Smooth muscle cell (in vitro differentiated cells): ENCODE measurements at regions not wholly inside any gene's neighbourhood (a gene's known extent, or its start where the extent isn't known, plus 50 kb on each side); places are given as distances from the start of the nearest gene placed in this dataset.
A peak's percentile ranks its signal among the peaks of the same experiment; 100 is the strongest.

Source experiments
- DNase-seq: peaks from one replicate; lab custom pipeline; 2025; ENCODE audit not compliant: unreplicated experiment; lab: John Stamatoyannopoulos, UW
- H2AFZ ChIP-seq: fragments of 200-600 bp; sonication (generic); 2 replicates; pipeline ENCODE4 v1.6.0; 2016; ENCODE audit warnings: antibody characterized with exemption, low read depth, mild to moderate bottlenecking
- H3F3A ChIP-seq: fragments of 200-600 bp; sonication (generic); 2 replicates; pipeline ENCODE4 v1.6.0; 2017; ENCODE audit warnings: antibody characterized with exemption, low read depth
- H3K27ac ChIP-seq: fragments of 200-600 bp; sonication (generic); 2 replicates; pipeline ENCODE4 v1.5.1; 2016; ENCODE audit warnings: low read depth, mild to moderate bottlenecking
- H3K27me3 ChIP-seq: fragments of 200-600 bp; sonication (generic); 2 replicates; pipeline ENCODE4 v1.6.1; 2016; ENCODE audit warnings: low read depth, mild to moderate bottlenecking
- H3K36me3 ChIP-seq: fragments of 200-600 bp; sonication (generic); 2 replicates; pipeline ENCODE4 v1.5.1; 2016; ENCODE audit warnings: low read depth
- H3K4me1 ChIP-seq: fragments of 200-600 bp; sonication (generic); 2 replicates; pipeline ENCODE4 v1.5.1; 2016; ENCODE audit warnings: low read depth
- H3K4me2 ChIP-seq: fragments of 200-600 bp; sonication (generic); 2 replicates; pipeline ENCODE4 v1.6.0; 2016; ENCODE audit warnings: mild to moderate bottlenecking
- H3K4me3 ChIP-seq: fragments of 200-600 bp; sonication (generic); 2 replicates; pipeline ENCODE4 v1.5.1; 2016; ENCODE audit warnings: mild to moderate bottlenecking
- H3K79me2 ChIP-seq: fragments of 200-600 bp; sonication (generic); 2 replicates; pipeline ENCODE4 v1.6.0; 2016; ENCODE audit warnings: low read depth, mild to moderate bottlenecking
- H3K9ac ChIP-seq: fragments of 200-600 bp; sonication (generic); 2 replicates; pipeline ENCODE4 v1.6.0; 2016; ENCODE audit warnings: low read depth
- H3K9me3 ChIP-seq: fragments of 200-600 bp; sonication (generic); replicated peaks from 2 replicates; pipeline ENCODE4 v1.5.1; 2016; ENCODE audit warnings: low read depth
- H4K20me1 ChIP-seq: fragments of 200-600 bp; sonication (generic); 2 replicates; pipeline ENCODE4 v1.6.0; 2016; ENCODE audit warnings: low read depth
- CTCF ChIP-seq: fragments of 200-600 bp; sonication (generic); IDR thresholded peaks from 2 replicates; pipeline ENCODE4 v1.5.1; 2017; ENCODE audit warnings: borderline replicate concordance, mild to moderate bottlenecking, antibody characterized with exemption; ENCODE audit not compliant: insufficient read depth, poor library complexity, severe bottlenecking
- WGBS: methylation state at CpG from one replicate; pipeline ENCODE4 v1.1.7; 2016; ENCODE audit warnings: low lambda C conversion rate; 5-methylcytosine and 5-hydroxymethylcytosine counted together

DNA sequence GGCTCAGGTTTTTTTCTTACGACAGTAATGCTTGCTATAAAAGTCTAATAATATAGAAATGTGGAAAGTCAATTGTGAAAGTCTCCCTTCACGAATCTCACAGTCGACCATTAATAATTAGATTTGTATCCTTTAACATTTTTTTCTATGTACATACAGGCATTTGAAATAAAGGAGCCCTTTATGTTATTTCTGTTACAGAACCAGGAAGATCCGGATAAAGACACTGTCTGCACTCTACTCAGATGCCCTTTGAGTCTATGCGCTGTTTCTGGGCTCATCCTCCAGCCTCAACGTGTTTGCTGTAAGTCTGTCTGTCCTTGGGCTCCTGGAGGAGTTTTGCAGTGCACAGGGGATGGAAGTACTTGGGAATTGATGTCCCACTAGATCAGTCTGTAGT, 212.2 kb upstream of the ATP2B1 start:
- no peaks in the 10 kb centered on the region for H3K27me3 ChIP-seq
- no peak overlapping the region for H3K27ac ChIP-seq
- no peak overlapping the region for H2AFZ ChIP-seq
- H3K36me3 ChIP-seq = no peaks in the 10 kb centered on the region
- H4K20me1 ChIP-seq = no peaks in the 10 kb centered on the region
- no peaks in the 10 kb centered on the region for H3F3A ChIP-seq
- no peak overlapping the region for H3K9ac ChIP-seq
- DNase-seq = no peak
- WGBS = 88% methylated on average over 6 of the region's 6 CpGs
- H3K9me3 ChIP-seq = no peaks in the 10 kb centered on the region
- H3K4me3 ChIP-seq = no peak overlapping the region
- no peaks in the 10 kb centered on the region for H3K79me2 ChIP-seq
- TF ChIP-seq CTCF = no peak
- H3K4me1 ChIP-seq = no peaks in the 10 kb centered on the region
- H3K4me2 ChIP-seq = no peak overlapping the region

DNA sequence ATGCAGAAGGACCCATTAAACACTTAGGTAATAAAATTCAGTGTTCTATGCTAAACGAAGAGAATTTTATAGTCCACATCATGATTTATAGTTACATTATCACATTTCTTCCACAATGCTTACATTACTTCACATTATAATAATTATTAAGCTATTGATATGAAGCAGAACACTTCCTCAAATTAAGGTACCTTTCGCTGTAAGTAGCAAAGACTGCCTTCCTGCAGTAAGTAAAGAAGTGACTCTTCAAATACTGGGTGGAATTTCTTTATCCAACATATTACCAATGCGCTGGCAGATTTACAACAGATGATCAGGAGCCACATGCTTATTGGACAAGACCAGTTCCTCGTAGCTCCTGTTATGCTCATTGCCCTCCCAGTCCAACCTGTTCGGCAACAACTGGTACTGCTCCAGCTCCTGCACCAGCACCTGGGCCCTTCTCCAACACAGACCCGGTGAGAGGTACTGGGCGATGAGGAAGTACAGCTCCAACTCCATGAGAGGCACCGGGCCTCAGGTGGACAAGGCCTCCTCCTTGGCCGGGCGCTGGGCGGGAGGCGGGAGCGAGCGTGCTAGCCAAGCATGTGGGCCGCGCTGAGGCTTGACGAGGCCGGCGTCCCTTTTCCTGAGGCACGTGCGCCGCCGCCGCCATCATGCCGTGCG, 210.7 kb upstream of the ATP2B1 start:
- no peak for DNase-seq
- no peaks in the 10 kb centered on the region for H4K20me1 ChIP-seq

DNA sequence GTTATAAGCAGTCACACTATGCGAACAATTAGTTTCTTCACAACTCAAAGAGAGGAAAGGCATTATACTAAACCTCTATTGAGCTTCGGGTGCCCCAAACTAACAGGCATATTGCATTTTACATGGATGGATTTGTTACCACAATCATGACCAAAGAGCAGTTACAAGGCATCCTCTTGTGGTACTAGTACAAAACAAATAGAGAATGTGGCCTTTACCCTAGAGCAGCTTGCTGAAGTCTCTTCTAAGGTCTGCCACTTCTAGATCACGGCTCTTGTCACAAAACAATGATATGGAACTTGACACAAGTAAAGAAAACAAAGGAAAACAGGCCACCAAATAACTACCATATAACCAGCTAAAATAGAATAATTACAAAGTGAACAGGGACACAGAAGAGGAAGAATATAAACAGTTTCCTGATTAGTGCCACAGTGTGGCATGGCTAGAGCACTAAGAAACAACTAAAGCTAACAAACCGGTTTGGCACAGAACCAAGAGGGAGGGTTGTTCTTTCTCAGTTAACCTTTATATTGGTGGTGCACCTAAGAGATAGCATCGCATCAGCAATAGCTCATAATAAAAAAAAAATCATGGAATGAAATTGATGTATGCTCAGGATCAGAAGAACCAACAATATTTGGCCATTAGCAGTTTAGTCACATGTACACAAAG, 209.7 kb upstream of the ATP2B1 start:
- DNase-seq = no peak
- Histone ChIP-seq H3K9me3 (no peaks in the 10 kb centered on the region), H3K36me3 (no peaks in the 10 kb centered on the region), H3K27ac (no peak overlapping the region), H3K27me3 (no peaks in the 10 kb centered on the region), H3K79me2 (no peaks in the 10 kb centered on the region), H3K4me2 (no peak overlapping the region), H4K20me1 (no peaks in the 10 kb centered on the region), H3K9ac (no peak overlapping the region), H2AFZ (peak overlapping the region; percentile 5), H3K4me1 (no peaks in the 10 kb centered on the region), H3F3A (no peaks in the 10 kb centered on the region), H3K4me3 (no peak overlapping the region)
- TF ChIP-seq CTCF = no peak
- 89% methylated on average over 5 of the region's 5 CpGs for WGBS

More for the DNA sequence above, 210.7 kb upstream of the ATP2B1 start:
- H3K9ac ChIP-seq = no peak overlapping the region
- H3K9me3 ChIP-seq = no peaks in the 10 kb centered on the region
- 95% methylated on average over 26 of the region's 26 CpGs for WGBS
- no peaks in the 10 kb centered on the region for H3K4me1 ChIP-seq
- no peaks in the 10 kb centered on the region for H3F3A ChIP-seq
- TF ChIP-seq CTCF = no peak
- no peak overlapping the region for H3K4me2 ChIP-seq
- H2AFZ ChIP-seq = no peak overlapping the region
- no peak overlapping the region for H3K4me3 ChIP-seq
- H3K27me3 ChIP-seq = no peaks in the 10 kb centered on the region
- no peak overlapping the region for H3K27ac ChIP-seq
- no peaks in the 10 kb centered on the region for H3K79me2 ChIP-seq
- no peaks in the 10 kb centered on the region for H3K36me3 ChIP-seq

DNA sequence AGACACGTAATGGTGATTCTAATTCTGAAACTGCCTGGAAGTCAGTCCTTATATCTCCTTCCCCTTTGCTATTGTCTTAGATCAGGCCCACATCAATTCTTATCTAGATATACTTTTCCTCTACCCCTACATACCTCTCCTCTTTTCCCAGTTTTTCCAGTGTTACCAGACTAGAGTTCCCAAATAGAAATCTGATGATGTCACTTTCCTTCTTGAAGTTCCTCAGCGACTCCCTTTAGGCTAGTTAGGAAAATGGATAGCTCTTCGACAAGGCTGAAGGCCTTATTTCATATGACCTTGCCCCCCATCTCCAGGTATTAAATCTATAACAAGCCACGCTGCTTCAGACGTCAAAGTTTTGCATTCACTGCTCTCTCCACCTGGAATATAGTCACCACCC, 201.1 kb upstream of the ATP2B1 start:
- no peak overlapping the region for H3K4me3 ChIP-seq
- no peak for TF ChIP-seq CTCF
- no peaks in the 10 kb centered on the region for H3K9me3 ChIP-seq
- peaks cover 3% of the 10 kb centered on the region for H3K4me1 ChIP-seq
- H3K27ac ChIP-seq = no peak overlapping the region
- no peaks in the 10 kb centered on the region for H3K79me2 ChIP-seq
- H4K20me1 ChIP-seq = no peaks in the 10 kb centered on the region
- H3K36me3 ChIP-seq = no peaks in the 10 kb centered on the region
- H3F3A ChIP-seq = no peaks in the 10 kb centered on the region
- no peaks in the 10 kb centered on the region for H3K27me3 ChIP-seq
- no peak overlapping the region for H3K9ac ChIP-seq
- no peak overlapping the region for H3K4me2 ChIP-seq
- H2AFZ ChIP-seq = no peak overlapping the region
- DNase-seq = no peak
- WGBS = 85% methylated on average over 5 of the region's 5 CpGs
